Erythroblast (primary cell): ENCODE measurements at regions not wholly inside any gene's neighbourhood (a gene's known extent, or its start where the extent isn't known, plus 50 kb on each side); places are given as distances from the start of the nearest gene placed in this dataset.

Experiments used
- GATA1 ChIP-seq: IDR thresholded peaks from 2 replicates; pipeline ENCODE4 v1.6.1; 2011; ENCODE audit warnings: low read depth, mild to moderate bottlenecking, control low read depth, low read length, moderate library complexity
- POLR2A ChIP-seq: IDR thresholded peaks from 2 replicates; pipeline ENCODE4 v1.6.1; 2011; ENCODE audit warnings: mild to moderate bottlenecking, low read length

- TF ChIP-seq POLR2A (no peak), GATA1 (no peak)
Measured at GRCh38 chr10:106378251-106378650, 786.3 kb downstream of the SORCS1 start.
